Keratinocyte (primary cell): ENCODE measurements at regions not wholly inside any gene's neighbourhood (a gene's known extent, or its start where the extent isn't known, plus 50 kb on each side); places are given as distances from the start of the nearest gene placed in this dataset.

Source experiments
- DNase-seq: peaks from one replicate; pipeline ENCODE4 v3.0.0-alpha.2; 2011; ENCODE audit warnings: low read depth, missing footprints, low spot score
- FAIRE-seq: peaks from 2 replicates; lab custom pipeline; 2011; peaks lifted over from hg19 to GRCh38; lab: Jason Lieb, UNC
- H2AFZ ChIP-seq: 2 replicates; pipeline ENCODE4 v1.6.0; 2012; ENCODE audit warnings: low read length, control low read depth, inconsistent platforms; ENCODE audit not compliant: control insufficient read depth
- H3K27ac ChIP-seq: 2 replicates; pipeline ENCODE4 v1.5.1; 2011; ENCODE audit warnings: low read length; ENCODE audit not compliant: control insufficient read depth, insufficient read depth
- H3K27me3 ChIP-seq: 3 replicates; pipeline ENCODE4 v1.6.0; 2011; ENCODE audit warnings: low read length; ENCODE audit not compliant: control insufficient read depth, insufficient read depth; ENCODE audit errors: extremely low read depth
- H3K36me3 ChIP-seq, 2 experiments: 2 replicates in 1 of 2; 3 replicates in 1 of 2; pipeline ENCODE4 v1.5.1; 2011; ENCODE audit warnings: low read length in 2 of 2, mild to moderate bottlenecking in 1 of 2; ENCODE audit not compliant: control insufficient read depth in 2 of 2, insufficient read depth in 2 of 2; ENCODE audit errors: extremely low read depth in 1 of 2
- H3K4me1 ChIP-seq: 3 replicates; pipeline ENCODE4 v1.5.1; 2011; ENCODE audit warnings: low read length; ENCODE audit not compliant: control insufficient read depth, insufficient read depth; ENCODE audit errors: extremely low read depth
- H3K4me2 ChIP-seq: 3 replicates; pipeline ENCODE4 v1.6.0; 2011; ENCODE audit warnings: low read depth, low read length; ENCODE audit not compliant: control insufficient read depth, insufficient read depth; ENCODE audit errors: extremely low read depth
- H3K4me3 ChIP-seq, 3 experiments: fragments of 200-600 bp in 1 of 3; sonication (generic) in 1 of 3; 2 replicates in 2 of 3; 3 replicates in 1 of 3; pipeline ENCODE4 v1.5.1; 2011 to 2016; ENCODE audit warnings: low read length in 3 of 3, mild to moderate bottlenecking in 3 of 3, control low read depth in 2 of 3, inconsistent platforms in 1 of 3, low read depth in 1 of 3, mixed read lengths in 1 of 3, mixed run types in 1 of 3, moderate library complexity in 1 of 3; ENCODE audit not compliant: control insufficient read depth in 2 of 3, insufficient read depth in 2 of 3; ENCODE audit errors: extremely low read depth in 1 of 3
- H3K79me2 ChIP-seq: 2 replicates; pipeline ENCODE4 v1.6.0; 2012; ENCODE audit warnings: low read length; ENCODE audit not compliant: control insufficient read depth, insufficient read depth
- H3K9ac ChIP-seq: 3 replicates; pipeline ENCODE4 v1.6.0; 2011; ENCODE audit warnings: low read length; ENCODE audit not compliant: control insufficient read depth, insufficient read depth; ENCODE audit errors: extremely low read depth
- H3K9me1 ChIP-seq: 3 replicates; pipeline ENCODE4 v1.6.0; 2011; ENCODE audit warnings: low read length; ENCODE audit not compliant: control insufficient read depth, insufficient read depth; ENCODE audit errors: extremely low read depth
- H3K9me3 ChIP-seq: 2 replicates; pipeline ENCODE4 v1.5.1; 2012; ENCODE audit warnings: low read depth, low read length; ENCODE audit not compliant: control insufficient read depth
- H4K20me1 ChIP-seq: 3 replicates; pipeline ENCODE4 v1.6.0; 2011; ENCODE audit warnings: low read length; ENCODE audit not compliant: control insufficient read depth, insufficient read depth; ENCODE audit errors: extremely low read depth
- EZH2 ChIP-seq: IDR thresholded peaks from one replicate; pipeline ENCODE4 v1.6.1; 2012; ENCODE audit warnings: inconsistent platforms, mild to moderate bottlenecking, low read length, moderate library complexity
- dilution Hi-C: fragments of 300-500 bp; cut with MboI; formaldehyde crosslinking; loops from one replicate; pipeline ENCODE4 v1.7.0; 2020; ENCODE audit warnings: low sequenced_read_pairs; ENCODE audit not compliant: extremely low pct_ligation_motif_present
- TF ChIP-seq, protein P1 (sequence below), 3 experiments: IDR thresholded peaks in 1 of 3; conservative IDR thresholded peaks in 1 of 3; optimal IDR thresholded peaks in 1 of 3; 2 replicates in 2 of 3; 3 replicates in 1 of 3; pipeline versions ENCODE3 to v1.5.1; 2011; ENCODE audit warnings: low read length in 3 of 3, mild to moderate bottlenecking in 3 of 3, moderate library complexity in 2 of 3, control low read depth in 1 of 3, inconsistent platforms in 1 of 3; ENCODE audit not compliant: insufficient read depth in 2 of 3; ENCODE audit errors: extremely low read depth in 1 of 3

- H4K20me1 ChIP-seq, result no peaks in the 10 kb centered on the region
- no peak overlapping the region for H3K9ac ChIP-seq
- H3K27ac ChIP-seq, result no peak overlapping the region
- no peaks in the 10 kb centered on the region for H3K27me3 ChIP-seq
- TF ChIP-seq, protein P1, sequence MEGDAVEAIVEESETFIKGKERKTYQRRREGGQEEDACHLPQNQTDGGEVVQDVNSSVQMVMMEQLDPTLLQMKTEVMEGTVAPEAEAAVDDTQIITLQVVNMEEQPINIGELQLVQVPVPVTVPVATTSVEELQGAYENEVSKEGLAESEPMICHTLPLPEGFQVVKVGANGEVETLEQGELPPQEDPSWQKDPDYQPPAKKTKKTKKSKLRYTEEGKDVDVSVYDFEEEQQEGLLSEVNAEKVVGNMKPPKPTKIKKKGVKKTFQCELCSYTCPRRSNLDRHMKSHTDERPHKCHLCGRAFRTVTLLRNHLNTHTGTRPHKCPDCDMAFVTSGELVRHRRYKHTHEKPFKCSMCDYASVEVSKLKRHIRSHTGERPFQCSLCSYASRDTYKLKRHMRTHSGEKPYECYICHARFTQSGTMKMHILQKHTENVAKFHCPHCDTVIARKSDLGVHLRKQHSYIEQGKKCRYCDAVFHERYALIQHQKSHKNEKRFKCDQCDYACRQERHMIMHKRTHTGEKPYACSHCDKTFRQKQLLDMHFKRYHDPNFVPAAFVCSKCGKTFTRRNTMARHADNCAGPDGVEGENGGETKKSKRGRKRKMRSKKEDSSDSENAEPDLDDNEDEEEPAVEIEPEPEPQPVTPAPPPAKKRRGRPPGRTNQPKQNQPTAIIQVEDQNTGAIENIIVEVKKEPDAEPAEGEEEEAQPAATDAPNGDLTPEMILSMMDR (optimal IDR thresholded peaks at IDR 0.05 in 1 of 3, IDR thresholded peaks at IDR 0.05 in 1 of 3, conservative IDR thresholded peaks at IDR 0.05 in 1 of 3; ENCODE audit: extremely low read depth in 1 of 3, insufficient read depth in 2 of 3, low read length in 3 of 3), result no peak
- TF ChIP-seq EZH2, result no peak
- no peaks in the 10 kb centered on the region for H3K9me1 ChIP-seq
- H3K4me2 ChIP-seq, result no peak overlapping the region
- no peaks in the 10 kb centered on the region for H3K9me3 ChIP-seq
- FAIRE-seq (no peak), DNase-seq (no peak)
- no peak overlapping the region for H2AFZ ChIP-seq
- no peak overlapping the region for H3K4me3 ChIP-seq
- no peaks in the 10 kb centered on the region for H3K4me1 ChIP-seq
- dilution Hi-C loops, result no loop called here
- H3K79me2 ChIP-seq, result no peaks in the 10 kb centered on the region
- no peaks in the 10 kb centered on the region for H3K36me3 ChIP-seq
Observed at GRCh38 chr11:91394073-91394726, 830.4 kb upstream of the FAT3 start.

DNA sequence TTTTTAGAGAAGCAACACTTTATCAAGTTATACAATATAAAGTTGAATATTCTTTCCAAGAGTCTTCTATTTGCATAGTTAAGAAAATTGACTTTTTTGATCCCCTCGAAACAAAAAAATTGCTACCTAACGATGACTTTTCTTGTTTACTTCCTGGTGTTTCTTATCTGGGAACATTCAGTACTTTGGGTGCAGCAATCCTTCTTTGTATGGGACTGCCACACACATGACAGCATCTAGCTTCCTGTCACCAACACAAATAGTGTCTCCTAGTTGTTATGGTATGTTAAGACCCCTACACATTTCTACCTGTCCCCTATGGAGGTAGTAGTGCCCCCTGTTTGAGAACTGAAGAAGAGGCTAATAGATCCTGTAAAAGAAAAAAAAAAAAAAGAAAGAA, 841.7 kb upstream of the FAT3 start:
- no peak overlapping the region for H3K4me3 ChIP-seq
- no peak overlapping the region for H3K27ac ChIP-seq
- H3K79me2 ChIP-seq, result no peaks in the 10 kb centered on the region
- TF ChIP-seq, protein P1 (optimal IDR thresholded peaks at IDR 0.05 in 1 of 3, IDR thresholded peaks at IDR 0.05 in 1 of 3, conservative IDR thresholded peaks at IDR 0.05 in 1 of 3; ENCODE audit: extremely low read depth in 1 of 3, insufficient read depth in 2 of 3, low read length in 3 of 3), result no peak
- TF ChIP-seq EZH2, result no peak
- H3K9me3 ChIP-seq, result no peaks in the 10 kb centered on the region
- no peaks in the 10 kb centered on the region for H3K4me1 ChIP-seq
- dilution Hi-C loops, result no loop called here
- FAIRE-seq (no peak), DNase-seq (no peak)
- no peak overlapping the region for H2AFZ ChIP-seq
- no peak overlapping the region for H3K4me2 ChIP-seq
- H4K20me1 ChIP-seq, result no peaks in the 10 kb centered on the region
- no peaks in the 10 kb centered on the region for H3K36me3 ChIP-seq
- no peak overlapping the region for H3K9ac ChIP-seq
- no peaks in the 10 kb centered on the region for H3K27me3 ChIP-seq
- H3K9me1 ChIP-seq, result no peaks in the 10 kb centered on the region
